Aorta (tissue), 5 donors: ENCODE measurements at regions not wholly inside any gene's neighbourhood (a gene's known extent, or its start where the extent isn't known, plus 50 kb on each side); places are given as distances from the start of the nearest gene placed in this dataset.

Experiments used
- ATAC-seq: fragments of 200-7000 bp; cut with Tn5 transposase; one replicate; pipeline ENCODE4 v1.9.1; 2022; ENCODE audit warnings: moderate library complexity; ENCODE audit not compliant: low FRiP score
- DNase-seq, 2 donors: peaks; one replicate each; pipeline ENCODE4 v3.0.0-alpha.2; 2020
- H3K27ac ChIP-seq, 2 donors: one replicate each; pipeline ENCODE4 v1.5.1; 2013; ENCODE audit warnings: low read length in 2 of 2, mild to moderate bottlenecking in 2 of 2, moderate library complexity in 2 of 2, control low read depth in 1 of 2, inconsistent platforms in 1 of 2, low read depth in 1 of 2
- H3K27me3 ChIP-seq, 2 donors: one replicate each; pipeline ENCODE4 v1.6.1; 2013; ENCODE audit warnings: control low read depth in 1 of 2, low read length in 1 of 2, mild to moderate bottlenecking in 1 of 2, moderate library complexity in 1 of 2; ENCODE audit not compliant: insufficient read depth in 2 of 2, control insufficient read depth in 1 of 2
- H3K36me3 ChIP-seq, 2 donors: one replicate each; pipeline ENCODE4 v1.6.1; 2013; ENCODE audit warnings: control low read depth in 1 of 2, low read length in 1 of 2, mild to moderate bottlenecking in 1 of 2; ENCODE audit not compliant: insufficient read depth in 2 of 2, control insufficient read depth in 1 of 2
- H3K4me1 ChIP-seq, 2 donors: one replicate each; pipeline ENCODE4 v1.6.1; 2013; ENCODE audit warnings: low read length in 2 of 2, control low read depth in 1 of 2, mild to moderate bottlenecking in 1 of 2, moderate library complexity in 1 of 2; ENCODE audit not compliant: insufficient read depth in 2 of 2, control insufficient read depth in 1 of 2
- H3K4me3 ChIP-seq, 2 donors: one replicate each; pipeline ENCODE4 v1.5.1; 2013; ENCODE audit warnings: low read length in 2 of 2, control low read depth in 1 of 2, mild to moderate bottlenecking in 1 of 2
- H3K9me3 ChIP-seq: one replicate; pipeline ENCODE4 v1.6.1; 2013; ENCODE audit warnings: mild to moderate bottlenecking, low read length; ENCODE audit not compliant: control insufficient read depth
- WGBS, 2 donors: extraction: QIAGEN DNeasy Blood & Tissue Kit; methylation state at CpG; one replicate each; pipeline ENCODE4 v1.1.7; 2013; 5-methylcytosine and 5-hydroxymethylcytosine counted together
- intact Hi-C, 2 donors: fragments of 100-400 bp; cut with DNase I; formaldehyde crosslinking; loops; one replicate each; pipeline versions ENCODE4 v1.14.2 to v1.15.0; 2022
- donor health status: healthy with polysubstance abuse.
- donor health status: Bipolar disorder and iron deficiency.
- donor health status: DM: no; HTN: no; CAD: no.
- donor health status: DM: no; HTN: no; CAD: no.
- donor health status: DM: yes; HTN: yes; CAD: no.

GRCh38 chr11:15824060-15824459 lies 532.3 kb downstream of the SOX6 start:
- no peaks in the 10 kb centered on the region for H3K4me1 ChIP-seq
- DNase-seq (no peak), ATAC-seq (no peak)
- H3K4me3 ChIP-seq = no peak overlapping the region
- no peaks in the 10 kb centered on the region for H3K9me3 ChIP-seq
- no peaks in the 10 kb centered on the region for H3K36me3 ChIP-seq
- 56 to 61% methylated on average over 1 of the region's 1 CpG for WGBS, 2 donors
- H3K27ac ChIP-seq = no peak overlapping the region
- H3K27me3 ChIP-seq = no peaks in the 10 kb centered on the region
- intact Hi-C loops = loop anchor here in 1 of 2 donors (10.0 kb wide), 2 partner anchors 161 to 179 kb away; no protein-coding TSS in a partner anchor

- 76 to 82% methylated on average over 7 of the region's 7 CpGs for WGBS, 2 donors
- H3K27me3 ChIP-seq = no peaks in the 10 kb centered on the region
- no peaks in the 10 kb centered on the region for H3K36me3 ChIP-seq
- no peaks in the 10 kb centered on the region for H3K4me1 ChIP-seq
- intact Hi-C loops = loop anchor here in 1 of 2 donors (10.0 kb wide), 2 partner anchors 159 to 181 kb away; no protein-coding TSS in a partner anchor
- no peak for ATAC-seq
- DNase-seq = no peak
- H3K9me3 ChIP-seq = no peaks in the 10 kb centered on the region
- no peak overlapping the region for H3K4me3 ChIP-seq
- H3K27ac ChIP-seq = no peak overlapping the region
These were observed 530.2 kb downstream of the SOX6 start for GRCh38 chr11:15825976-15826650.

GRCh38 chr11:15826826-15827225 lies 529.5 kb downstream of the SOX6 start:
- Histone ChIP-seq H3K4me1 (no peaks in the 10 kb centered on the region), H3K36me3 (no peaks in the 10 kb centered on the region), H3K4me3 (no peak overlapping the region), H3K27me3 (no peaks in the 10 kb centered on the region), H3K9me3 (no peaks in the 10 kb centered on the region), H3K27ac (no peak overlapping the region)
- ATAC-seq (peak; percentile 57), DNase-seq (peak in 1 of 2 donors; percentile 75)
- intact Hi-C loops = loop anchor here in 1 of 2 donors (10.0 kb wide), 2 partner anchors 158 to 182 kb away; no protein-coding TSS in a partner anchor

- intact Hi-C loops = loop anchor here in 1 of 2 donors (10.0 kb wide), 2 partner anchors 156 to 184 kb away; no protein-coding TSS in a partner anchor
- Histone ChIP-seq H3K27ac (no peak overlapping the region), H3K4me1 (no peaks in the 10 kb centered on the region), H3K9me3 (no peaks in the 10 kb centered on the region), H3K36me3 (no peaks in the 10 kb centered on the region), H3K27me3 (no peaks in the 10 kb centered on the region), H3K4me3 (no peak overlapping the region)
- ATAC-seq (no peak), DNase-seq (no peak)
- 79 to 81% methylated on average over 9 of the region's 9 CpGs for WGBS, 2 donors
These were observed 528.0 kb downstream of the SOX6 start for GRCh38 chr11:15828215-15828853.

GRCh38 chr11:15829312-15829711 lies 527.0 kb downstream of the SOX6 start:
- Histone ChIP-seq H3K27me3 (no peaks in the 10 kb centered on the region), H3K9me3 (no peaks in the 10 kb centered on the region), H3K4me1 (no peaks in the 10 kb centered on the region), H3K27ac (no peak overlapping the region), H3K4me3 (no peak overlapping the region), H3K36me3 (no peaks in the 10 kb centered on the region)
- ATAC-seq = no peak
- DNase-seq = no peak
- intact Hi-C loops = loop anchor here in 1 of 2 donors (10.0 kb wide), 2 partner anchors 155 to 185 kb away; no protein-coding TSS in a partner anchor
- 71 to 72% methylated on average over 1 of the region's 1 CpG for WGBS, 2 donors

GRCh38 chr11:15830741-15831428 lies 525.5 kb downstream of the SOX6 start:
- 49 to 53% methylated on average over 9 of the region's 9 CpGs for WGBS, 2 donors
- Histone ChIP-seq H3K4me3 (no peak overlapping the region), H3K27ac (no peak overlapping the region), H3K9me3 (no peaks in the 10 kb centered on the region), H3K36me3 (no peaks in the 10 kb centered on the region), H3K4me1 (no peaks in the 10 kb centered on the region), H3K27me3 (no peaks in the 10 kb centered on the region)
- intact Hi-C loops = no loop called here
- ATAC-seq (no peak), DNase-seq (no peak)

- Histone ChIP-seq H3K36me3 (no peaks in the 10 kb centered on the region), H3K4me1 (no peaks in the 10 kb centered on the region), H3K9me3 (no peaks in the 10 kb centered on the region), H3K27ac (no peak overlapping the region), H3K27me3 (no peaks in the 10 kb centered on the region), H3K4me3 (no peak overlapping the region)
- DNase-seq = no peak
- intact Hi-C loops = no loop called here
- WGBS, 2 donors = 88% methylated on average over 7 of the region's 7 CpGs
- ATAC-seq = peak; percentile 64
These were observed 520.4 kb downstream of the SOX6 start for GRCh38 chr11:15835788-15836411.

- H3K27ac ChIP-seq = no peak overlapping the region
- DNase-seq = no peak
- H3K36me3 ChIP-seq = no peaks in the 10 kb centered on the region
- WGBS, 2 donors = 87 to 88% methylated on average over 1 of the region's 1 CpG
- no peak for ATAC-seq
- no peaks in the 10 kb centered on the region for H3K9me3 ChIP-seq
- no peaks in the 10 kb centered on the region for H3K4me1 ChIP-seq
- no peak overlapping the region for H3K4me3 ChIP-seq
- H3K27me3 ChIP-seq = no peaks in the 10 kb centered on the region
- intact Hi-C loops = no loop called here
These were observed 519.6 kb downstream of the SOX6 start for GRCh38 chr11:15836795-15837194.
